ENCODE measurements at regions not wholly inside any gene's neighbourhood (a gene's known extent, or its start where the extent isn't known, plus 50 kb on each side); places are given as distances from the start of the nearest gene placed in this dataset.
"Not testable (repeated sequence)": the region's sequence is repeated elsewhere in the genome, so short reads cannot be mapped to it uniquely, and the experiment has no call there.

DNA sequence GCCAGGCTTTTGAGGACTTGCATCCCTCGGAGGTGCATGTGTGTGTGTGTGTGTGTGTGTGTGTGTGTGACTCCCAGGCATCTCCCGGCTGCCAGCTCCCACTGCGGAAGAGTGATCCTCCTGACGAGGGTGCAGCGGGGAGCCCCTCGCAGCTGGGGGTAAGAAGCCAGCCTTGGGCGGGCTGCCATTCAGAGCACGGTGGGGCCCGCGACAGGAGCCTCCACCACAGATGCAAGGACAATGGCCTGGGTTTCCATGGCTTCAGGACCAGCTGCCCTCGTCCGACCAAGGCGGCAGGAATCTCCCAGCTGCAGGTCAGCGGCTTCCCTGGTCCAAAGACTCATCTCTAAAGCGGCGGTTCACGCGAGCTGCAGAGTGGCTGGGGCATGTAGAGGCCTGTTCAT, 908.5 kb downstream of the BRD1 start:
- DNase-seq (ENCODE audit: low read depth): no peak

GRCh38 chr22:48918585-48919186, 909.0 kb downstream of the BRD1 start:
- no peak for DNase-seq (ENCODE audit: low read depth)

- DNase-seq (ENCODE audit: low read depth): not testable (repeated sequence)
Measured at GRCh38 chr22:48912356-48913066, 915.2 kb downstream of the BRD1 start.

DNA sequence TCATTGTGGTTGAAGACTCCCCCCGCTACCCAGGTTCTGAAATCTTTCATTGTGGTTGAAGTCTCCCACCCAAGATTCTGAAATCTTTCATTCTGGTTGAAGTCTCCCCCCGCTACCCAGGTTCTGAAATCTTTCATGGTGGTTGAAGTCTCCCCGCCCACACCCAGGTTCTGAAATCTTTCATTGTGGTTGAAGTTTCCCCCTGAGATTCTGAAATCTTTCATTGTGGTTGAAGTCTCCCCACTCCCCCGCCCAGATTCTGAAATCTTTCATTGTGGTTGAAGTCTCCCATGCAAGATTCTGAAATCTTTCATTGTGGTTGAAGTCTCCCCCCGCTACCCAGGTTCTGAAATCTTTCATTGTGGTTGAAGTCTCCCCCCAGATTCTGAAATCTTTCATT, 916.0 kb downstream of the BRD1 start:
- not testable (repeated sequence) for DNase-seq (ENCODE audit: low read depth)

DNA sequence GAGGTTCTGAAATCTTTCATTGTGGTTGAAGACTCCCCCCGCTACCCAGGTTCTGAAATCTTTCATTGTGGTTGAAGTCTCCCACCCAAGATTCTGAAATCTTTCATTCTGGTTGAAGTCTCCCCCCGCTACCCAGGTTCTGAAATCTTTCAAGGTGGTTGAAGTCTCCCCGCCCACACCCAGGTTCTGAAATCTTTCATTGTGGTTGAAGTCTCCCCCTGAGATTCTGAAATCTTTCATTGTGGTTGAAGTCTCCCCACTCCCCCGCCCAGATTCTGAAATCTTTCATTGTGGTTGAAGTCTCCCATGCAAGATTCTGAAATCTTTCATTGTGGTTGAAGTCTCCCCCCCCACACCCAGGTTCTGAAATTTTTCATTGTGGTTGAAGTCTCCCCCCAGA, 916.6 kb downstream of the BRD1 start:
- not testable (repeated sequence) for DNase-seq (ENCODE audit: low read depth)

DNA sequence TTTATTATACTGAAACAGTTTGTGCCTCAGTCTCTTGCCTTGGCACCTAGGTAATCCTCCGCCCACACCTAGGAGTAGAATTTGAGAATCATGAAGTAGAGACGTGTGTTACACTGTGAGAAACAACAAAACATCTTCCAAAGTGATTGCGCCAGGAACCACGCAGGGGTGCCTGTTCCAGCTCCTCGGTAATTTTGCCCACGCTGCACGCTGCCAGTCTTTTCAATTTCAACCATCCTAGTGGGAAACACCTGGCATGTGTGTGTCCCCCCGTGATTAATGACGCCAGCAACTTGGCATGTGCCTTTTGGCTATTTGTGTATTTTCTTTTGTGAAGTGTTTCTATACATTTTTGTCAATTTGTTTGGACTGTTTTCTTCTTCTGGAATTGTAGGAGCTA, 919.1 kb downstream of the BRD1 start:
- DNase-seq (ENCODE audit: low read depth): no peak

- DNase-seq (ENCODE audit: low read depth): no peak
Measured at GRCh38 chr22:48907591-48907990, 920.1 kb downstream of the BRD1 start.

DNA sequence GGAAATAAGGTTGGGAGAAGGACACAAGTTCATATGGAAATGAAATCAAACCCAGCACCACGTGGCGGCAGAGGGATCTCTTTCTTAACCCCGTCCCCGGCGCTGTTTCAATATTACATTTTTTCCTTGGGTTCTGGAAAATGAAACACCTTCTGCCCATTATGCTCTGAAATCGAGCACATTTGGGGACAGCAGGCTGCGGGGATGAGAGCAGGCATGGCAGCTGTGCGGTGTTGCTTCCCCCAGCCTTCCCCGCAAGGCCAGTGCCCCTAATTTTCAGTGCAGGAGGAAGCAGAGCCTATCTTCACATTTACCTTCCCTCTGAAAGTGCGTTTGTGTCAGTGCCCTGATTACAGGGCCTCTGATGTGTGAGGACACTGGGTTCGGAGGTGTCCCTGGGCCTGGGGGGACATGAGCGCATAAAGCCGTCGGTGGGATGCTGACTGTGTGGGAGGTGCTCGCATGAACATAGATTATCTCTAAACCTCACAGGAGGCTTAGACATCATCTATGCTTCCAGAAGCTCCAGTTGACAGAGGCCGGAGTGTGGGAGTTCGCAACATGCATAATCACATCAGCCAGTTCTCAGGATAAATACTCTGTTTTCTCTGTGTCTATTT, 921.3 kb downstream of the BRD1 start:
- DNase-seq (ENCODE audit: low read depth): no peak

DNA sequence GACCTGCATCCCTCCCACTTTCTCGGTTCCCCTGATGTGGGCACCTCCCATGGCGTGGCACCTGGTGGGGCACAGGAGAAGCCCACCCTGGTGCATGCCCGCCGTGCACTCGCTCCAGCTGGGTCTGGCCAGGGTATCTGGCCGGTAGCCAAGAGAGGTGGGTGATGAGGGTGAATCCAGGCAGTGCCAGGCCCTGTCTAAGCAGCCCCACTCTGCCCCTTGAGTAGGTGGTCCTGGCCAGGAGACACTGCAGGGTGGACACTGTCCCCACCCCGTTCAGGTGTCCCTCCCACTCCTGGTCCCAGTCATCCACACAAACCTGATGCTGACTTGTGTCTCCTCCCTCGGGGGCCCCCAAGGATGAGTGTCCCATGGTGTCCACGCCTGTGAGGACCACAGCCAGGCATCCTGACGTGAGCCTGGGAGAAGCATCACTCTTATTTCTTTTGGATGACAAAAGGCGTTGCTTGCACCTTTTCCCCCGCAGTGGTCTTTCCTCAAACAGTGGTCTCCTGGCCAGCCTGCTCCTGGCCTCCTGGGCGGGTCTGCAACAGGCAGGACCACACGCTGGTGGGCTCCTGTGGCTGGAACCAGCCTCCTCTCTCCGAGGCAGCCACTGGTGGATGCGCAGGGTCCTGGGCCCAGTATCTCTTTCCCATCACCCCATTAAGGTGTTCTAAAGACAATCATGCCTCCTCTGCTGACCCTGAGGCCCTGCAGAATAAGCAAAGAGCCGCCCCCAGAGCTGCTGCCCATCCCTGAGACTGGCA, 922.3 kb downstream of the BRD1 start:
- DNase-seq (ENCODE audit: low read depth): no peak

DNA sequence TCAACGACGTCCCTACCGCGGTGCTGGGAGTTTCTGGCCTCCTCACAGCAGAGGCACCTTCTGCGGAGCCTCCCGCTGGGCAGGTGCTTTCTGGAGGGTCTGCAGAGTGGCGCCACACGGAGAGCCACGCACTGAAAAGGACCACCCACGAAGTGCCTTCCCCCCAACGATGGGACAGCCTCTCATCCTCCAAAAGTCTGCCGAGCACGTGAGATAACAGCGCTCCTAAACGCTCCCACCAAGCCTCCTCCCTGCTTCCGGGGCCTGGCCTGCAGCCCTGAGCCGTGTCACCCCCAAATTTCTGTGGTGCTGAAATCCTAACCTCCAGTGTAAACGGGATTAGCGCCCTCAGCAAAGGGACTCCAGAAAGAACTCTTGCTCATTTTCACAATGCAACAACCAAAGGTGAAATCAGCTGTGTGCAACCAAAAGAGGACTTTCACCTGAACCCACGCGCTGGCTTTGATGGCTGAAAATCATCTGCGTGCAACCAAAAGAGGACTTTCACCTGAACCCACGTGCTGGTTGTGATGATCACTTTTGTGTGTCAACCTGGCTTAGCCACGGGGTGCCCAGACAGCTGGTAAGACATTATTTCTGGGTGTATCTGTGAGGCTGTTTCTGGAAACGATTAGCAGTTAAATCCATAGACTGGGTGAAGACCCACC, 924.6 kb downstream of the BRD1 start:
- no peak for DNase-seq (ENCODE audit: low read depth)

DNA sequence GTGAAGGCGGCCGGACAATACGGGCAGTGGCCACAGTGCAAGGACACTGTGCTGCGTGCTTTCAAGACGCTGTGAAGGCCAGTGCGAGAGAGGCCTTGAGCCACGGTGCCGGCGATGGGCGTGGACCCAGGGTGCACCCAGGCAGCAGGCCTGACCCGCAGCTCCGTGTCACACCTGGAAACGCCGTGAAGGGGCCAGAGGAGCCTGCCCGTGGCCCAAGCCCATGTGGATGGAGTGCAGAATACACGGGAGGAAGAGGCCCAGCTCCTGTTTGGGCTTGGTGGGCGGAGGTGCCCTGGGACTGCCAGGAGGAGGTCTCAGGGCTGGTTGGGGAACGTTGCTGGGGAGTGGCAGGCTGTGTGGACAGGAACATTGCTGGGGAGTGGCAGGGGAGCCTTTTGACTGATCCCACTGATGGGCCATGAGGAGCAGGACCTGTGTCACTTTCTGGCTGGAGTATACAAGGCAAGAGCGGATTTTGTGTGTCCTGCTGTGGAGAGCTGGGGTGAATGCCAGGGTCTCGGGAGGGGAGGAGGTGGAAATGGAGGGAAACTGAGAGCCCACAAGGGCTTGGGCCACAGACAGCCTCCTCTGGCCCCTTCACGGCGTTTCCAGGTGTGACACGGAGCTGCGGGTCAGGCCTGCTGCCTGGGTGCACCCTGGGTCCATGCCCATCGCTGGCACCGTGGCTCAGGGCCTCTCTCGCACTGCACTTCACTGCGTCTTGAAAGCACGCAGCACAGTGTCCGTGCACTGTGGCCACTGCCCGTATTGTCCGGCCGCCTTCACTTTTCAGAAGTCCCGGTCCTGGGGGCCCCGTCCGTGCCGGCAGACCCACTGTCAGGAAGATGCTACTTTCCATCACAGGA, 925.4 kb downstream of the BRD1 start:
- DNase-seq (ENCODE audit: low read depth): no peak

DNA sequence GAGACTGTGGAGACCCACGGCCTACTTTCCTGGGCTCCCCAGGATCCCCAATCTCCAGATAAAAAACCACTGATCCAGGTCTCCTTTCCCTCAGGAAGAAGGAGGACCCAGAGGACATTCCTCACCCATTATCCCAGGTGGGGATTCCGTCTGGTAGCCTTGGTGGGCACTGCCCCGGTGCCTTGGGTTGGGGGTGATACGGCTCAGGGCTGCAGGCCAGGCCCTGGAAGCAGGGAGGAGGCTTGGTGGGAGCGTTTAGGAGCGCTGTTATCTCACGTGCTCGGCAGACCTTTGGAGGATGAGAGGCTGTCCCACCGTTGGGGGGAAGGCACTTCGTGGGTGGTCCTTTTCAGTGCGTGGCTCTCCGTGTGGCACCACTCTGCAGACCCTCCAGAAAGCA, 926.3 kb downstream of the BRD1 start:
- DNase-seq (ENCODE audit: low read depth): no peak

GRCh38 chr22:48900626-48901025, 927.0 kb downstream of the BRD1 start:
- DNase-seq (ENCODE audit: low read depth): no peak

- DNase-seq (ENCODE audit: low read depth): no peak
Measured at GRCh38 chr22:48900327-48900597, 927.4 kb downstream of the BRD1 start.

DNA sequence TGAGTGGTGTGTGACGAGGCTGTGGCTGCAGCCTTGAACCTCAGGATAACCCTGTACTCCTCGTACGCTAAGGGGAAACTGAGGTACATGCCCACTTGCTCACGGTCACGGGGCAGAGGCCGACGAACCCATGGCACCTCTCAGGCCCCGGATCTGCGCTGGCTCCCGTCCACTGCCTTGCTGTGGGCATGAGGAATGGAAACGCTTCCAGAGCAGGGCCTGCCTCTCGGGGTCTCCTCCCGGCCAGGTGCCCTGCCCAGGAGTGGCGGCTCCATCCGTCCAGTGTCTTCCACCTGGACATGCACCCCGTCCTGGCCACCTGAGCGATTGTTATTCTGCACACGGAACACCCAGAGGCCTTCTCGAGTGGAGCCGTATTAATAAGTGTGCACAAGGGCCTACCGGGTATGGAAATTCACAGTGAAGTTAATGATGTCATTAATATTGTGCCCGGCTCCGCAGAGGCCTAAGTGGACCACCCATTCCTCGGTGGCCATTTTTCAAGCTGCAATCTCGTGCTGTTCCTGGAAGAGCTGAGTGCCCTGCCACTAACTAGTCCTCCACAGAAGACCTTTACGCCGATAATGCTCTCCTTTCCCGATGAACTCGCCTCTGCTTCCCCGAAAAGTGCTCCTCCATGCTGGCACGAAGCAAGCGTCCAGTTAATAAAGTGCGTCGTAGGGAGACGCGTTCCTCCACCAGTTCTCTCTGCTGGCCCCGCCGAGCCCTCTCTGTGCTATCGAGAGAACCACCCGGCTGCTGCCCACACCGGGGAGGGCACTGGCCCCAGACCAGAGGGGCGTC, 927.9 kb downstream of the BRD1 start:
- DNase-seq (ENCODE audit: low read depth): no peak

GRCh38 chr22:48898524-48899250, 929.0 kb downstream of the BRD1 start:
- DNase-seq (ENCODE audit: low read depth): no peak

- no peak for DNase-seq (ENCODE audit: low read depth)
Measured at GRCh38 chr22:48897645-48898370, 929.9 kb downstream of the BRD1 start.

GRCh38 chr22:48896766-48897644, 930.7 kb downstream of the BRD1 start:
- DNase-seq (ENCODE audit: low read depth): peak; percentile 64
